Suprapubic skin (tissue), 3 donors: ENCODE measurements at regions not wholly inside any gene's neighbourhood (a gene's known extent, or its start where the extent isn't known, plus 50 kb on each side); places are given as distances from the start of the nearest gene placed in this dataset.

Experiments used
- CTCF ChIP-seq, 2 donors: fragments of 200-600 bp in 1 of 2; fragments of 450-650 bp in 1 of 2; sonication (generic) in 1 of 2; IDR thresholded peaks; one replicate each; pipeline ENCODE4 v1.5.1; 2016 to 2019; ENCODE audit warnings: antibody characterized with exemption in 2 of 2, mild to moderate bottlenecking in 1 of 2, moderate library complexity in 1 of 2
- POLR2A ChIP-seq, 2 donors: fragments of 450-650 bp; IDR thresholded peaks; one replicate each; pipeline ENCODE4 v1.6.1; 2017; ENCODE audit warnings: antibody characterized with exemption in 2 of 2, mild to moderate bottlenecking in 2 of 2, moderate library complexity in 2 of 2

GRCh38 chr10:128793726-128794655 lies 667.8 kb upstream of the MKI67 start:
- no peak for TF ChIP-seq CTCF (IDR thresholded peaks at IDR 0.05)
- TF ChIP-seq POLR2A (IDR thresholded peaks at IDR 0.05), result no peak
